Vagina (tissue), 2 donors: ENCODE measurements at regions not wholly inside any gene's neighbourhood (a gene's known extent, or its start where the extent isn't known, plus 50 kb on each side); places are given as distances from the start of the nearest gene placed in this dataset.

ENCODE experiments used
- DNase-seq, 2 donors: peaks; one replicate each; pipeline ENCODE4 v3.0.0-alpha.2; 2017; ENCODE audit errors: extremely low spot score in 2 of 2
- H3K27ac ChIP-seq: fragments of 200-600 bp; sonication (generic); one replicate; pipeline ENCODE4 v1.5.1; 2019
- H3K27me3 ChIP-seq: fragments of 200-600 bp; sonication (generic); one replicate; pipeline ENCODE4 v1.5.1; 2019
- H3K36me3 ChIP-seq, 2 donors: fragments of 200-600 bp; sonication (generic); one replicate each; pipeline ENCODE4 v1.5.1; 2017 to 2019
- H3K4me1 ChIP-seq: fragments of 200-600 bp; sonication (generic); one replicate; pipeline ENCODE4 v1.5.1; 2019
- H3K4me3 ChIP-seq, 2 donors: fragments of 200-600 bp; sonication (generic); 1 replicate in 1 of 2; 2 replicates in 1 of 2; pipeline ENCODE4 v1.5.1; 2016 to 2019
- H3K9me3 ChIP-seq: fragments of 200-600 bp; sonication (generic); one replicate; pipeline ENCODE4 v1.5.1; 2019
- CTCF ChIP-seq, 3 experiments: fragments of 450-650 bp in 2 of 3; fragments of 200-600 bp in 1 of 3; sonication (generic) in 1 of 3; IDR thresholded peaks; one replicate each; pipeline ENCODE4 v1.5.1; 2017 to 2019; ENCODE audit warnings: antibody characterized with exemption in 3 of 3, mild to moderate bottlenecking in 2 of 3, moderate library complexity in 2 of 3
- POLR2A ChIP-seq, 2 donors: fragments of 450-650 bp; IDR thresholded peaks; one replicate each; pipeline ENCODE4 v1.6.1; 2017; ENCODE audit warnings: antibody characterized with exemption in 2 of 2, mild to moderate bottlenecking in 2 of 2, moderate library complexity in 2 of 2
- POLR2AphosphoS5 ChIP-seq, 2 donors: sonication (generic); formaldehyde crosslinking; IDR thresholded peaks; one replicate each; pipeline ENCODE4 v1.9.0; 2017; ENCODE audit warnings: antibody characterized with exemption in 2 of 2, mild to moderate bottlenecking in 2 of 2, low read depth in 1 of 2; ENCODE audit not compliant: insufficient read depth in 1 of 2
- intact Hi-C: fragments of 100-400 bp; cut with DNase I; formaldehyde crosslinking; loops from one replicate; pipeline ENCODE4 v1.15.1; 2023

- TF ChIP-seq POLR2AphosphoS5 (IDR thresholded peaks at IDR 0.05; ENCODE audit: insufficient read depth in 1 of 2, low read depth in 1 of 2) (no peak), CTCF (IDR thresholded peaks at IDR 0.05) (no peak), POLR2A (IDR thresholded peaks at IDR 0.05) (no peak)
- no peak for DNase-seq
- no peaks in the 10 kb centered on the region for H3K4me1 ChIP-seq
Observed at GRCh38 chr9:82695704-82696103, 367.2 kb downstream of the RASEF start.

GRCh38 chr9:82706786-82707185 is 356.2 kb downstream of the RASEF start:
- Histone ChIP-seq H3K36me3 (no peaks in the 10 kb centered on the region), H3K9me3 (no peaks in the 10 kb centered on the region), H3K27ac (no peak overlapping the region), H3K27me3 (no peaks in the 10 kb centered on the region), H3K4me3 (no peak overlapping the region), H3K4me1 (no peaks in the 10 kb centered on the region)
- DNase-seq, result no peak
- intact Hi-C loops, result no loop called here
- TF ChIP-seq POLR2AphosphoS5 (IDR thresholded peaks at IDR 0.05; ENCODE audit: insufficient read depth in 1 of 2, low read depth in 1 of 2), result no peak

More at GRCh38 chr9:82695704-82696103, 367.2 kb downstream of the RASEF start:
- intact Hi-C loops, result no loop called here
- no peaks in the 10 kb centered on the region for H3K27me3 ChIP-seq
- H3K27ac ChIP-seq, result no peak overlapping the region
- no peaks in the 10 kb centered on the region for H3K36me3 ChIP-seq
- no peak overlapping the region for H3K4me3 ChIP-seq
- peaks cover 6% of the 10 kb centered on the region for H3K9me3 ChIP-seq

- no peak overlapping the region for H3K27ac ChIP-seq
- intact Hi-C loops, result no loop called here
Observed at GRCh38 chr9:82716821-82717220, 346.1 kb downstream of the RASEF start.

GRCh38 chr9:82720515-82720914 is 342.4 kb downstream of the RASEF start:
- intact Hi-C loops, result no loop called here
- no peaks in the 10 kb centered on the region for H3K4me1 ChIP-seq
- H3K27ac ChIP-seq, result no peak overlapping the region
- no peak for DNase-seq
- H3K36me3 ChIP-seq, result no peaks in the 10 kb centered on the region
- no peak for TF ChIP-seq POLR2AphosphoS5 (IDR thresholded peaks at IDR 0.05; ENCODE audit: insufficient read depth in 1 of 2, low read depth in 1 of 2)
- no peak for TF ChIP-seq CTCF (IDR thresholded peaks at IDR 0.05)
- TF ChIP-seq POLR2A (IDR thresholded peaks at IDR 0.05), result no peak
- no peaks in the 10 kb centered on the region for H3K9me3 ChIP-seq
- H3K27me3 ChIP-seq, result no peaks in the 10 kb centered on the region
- H3K4me3 ChIP-seq, result no peak overlapping the region

More at GRCh38 chr9:82716821-82717220, 346.1 kb downstream of the RASEF start:
- Histone ChIP-seq H3K4me3 (no peak overlapping the region), H3K9me3 (no peaks in the 10 kb centered on the region), H3K27me3 (no peaks in the 10 kb centered on the region), H3K4me1 (no peaks in the 10 kb centered on the region), H3K36me3 (no peaks in the 10 kb centered on the region)
- no peak for TF ChIP-seq CTCF (IDR thresholded peaks at IDR 0.05)
- TF ChIP-seq POLR2A (IDR thresholded peaks at IDR 0.05), result no peak
- TF ChIP-seq POLR2AphosphoS5 (IDR thresholded peaks at IDR 0.05; ENCODE audit: insufficient read depth in 1 of 2, low read depth in 1 of 2), result no peak
- DNase-seq, result no peak

- Histone ChIP-seq H3K36me3 (no peaks in the 10 kb centered on the region), H3K27ac (no peak overlapping the region), H3K27me3 (no peaks in the 10 kb centered on the region), H3K4me3 (no peak overlapping the region), H3K4me1 (no peaks in the 10 kb centered on the region), H3K9me3 (no peaks in the 10 kb centered on the region)
- TF ChIP-seq CTCF (IDR thresholded peaks at IDR 0.05) (no peak), POLR2A (IDR thresholded peaks at IDR 0.05) (no peak), POLR2AphosphoS5 (IDR thresholded peaks at IDR 0.05; ENCODE audit: insufficient read depth in 1 of 2, low read depth in 1 of 2) (no peak)
- intact Hi-C loops, result no loop called here
- DNase-seq, result no peak
Observed at GRCh38 chr9:82721593-82721992, 341.3 kb downstream of the RASEF start.
